SK-N-SH treated with all-trans-retinoic acid at 6 μM for 48 hours (cell line): ENCODE measurements at regions not wholly inside any gene's neighbourhood (a gene's known extent, or its start where the extent isn't known, plus 50 kb on each side); places are given as distances from the start of the nearest gene placed in this dataset.

ENCODE experiments used
- RARB ChIP-seq: fragments of 250-450 bp; sonication (Bioruptor Pico); IDR thresholded peaks from 2 replicates; pipeline ENCODE4 v1.8.0; 2021; ENCODE audit warnings: mild to moderate bottlenecking, moderate library complexity
- TOX ChIP-seq: fragments of 250-450 bp; sonication (Bioruptor Pico); IDR thresholded peaks from 2 replicates; pipeline ENCODE4 v1.8.0; 2021; ENCODE audit warnings: mild to moderate bottlenecking, moderate library complexity, borderline replicate concordance
- ZFP30 ChIP-seq: fragments of 450-650 bp; formaldehyde crosslinking; IDR thresholded peaks from 2 replicates; pipeline ENCODE4 v1.5.0; 2022; ENCODE audit warnings: mild to moderate bottlenecking, moderate library complexity
- ZNF8 ChIP-seq: fragments of 450-650 bp; formaldehyde crosslinking; IDR thresholded peaks from 2 replicates; pipeline ENCODE4 v1.5.0; 2020; ENCODE audit warnings: mild to moderate bottlenecking, moderate library complexity
- TF ChIP-seq, protein P1 (sequence below): fragments of 250-450 bp; sonication (Bioruptor Pico); IDR thresholded peaks from 2 replicates; pipeline ENCODE4 v1.8.0; 2020; ENCODE audit warnings: mild to moderate bottlenecking, moderate library complexity, borderline replicate concordance
- TF ChIP-seq, protein P2 (sequence below): fragments of 250-450 bp; sonication (Bioruptor Pico); IDR thresholded peaks from 2 replicates; pipeline ENCODE4 v1.5.1; 2020; ENCODE audit warnings: low read depth, mild to moderate bottlenecking, moderate library complexity

DNA sequence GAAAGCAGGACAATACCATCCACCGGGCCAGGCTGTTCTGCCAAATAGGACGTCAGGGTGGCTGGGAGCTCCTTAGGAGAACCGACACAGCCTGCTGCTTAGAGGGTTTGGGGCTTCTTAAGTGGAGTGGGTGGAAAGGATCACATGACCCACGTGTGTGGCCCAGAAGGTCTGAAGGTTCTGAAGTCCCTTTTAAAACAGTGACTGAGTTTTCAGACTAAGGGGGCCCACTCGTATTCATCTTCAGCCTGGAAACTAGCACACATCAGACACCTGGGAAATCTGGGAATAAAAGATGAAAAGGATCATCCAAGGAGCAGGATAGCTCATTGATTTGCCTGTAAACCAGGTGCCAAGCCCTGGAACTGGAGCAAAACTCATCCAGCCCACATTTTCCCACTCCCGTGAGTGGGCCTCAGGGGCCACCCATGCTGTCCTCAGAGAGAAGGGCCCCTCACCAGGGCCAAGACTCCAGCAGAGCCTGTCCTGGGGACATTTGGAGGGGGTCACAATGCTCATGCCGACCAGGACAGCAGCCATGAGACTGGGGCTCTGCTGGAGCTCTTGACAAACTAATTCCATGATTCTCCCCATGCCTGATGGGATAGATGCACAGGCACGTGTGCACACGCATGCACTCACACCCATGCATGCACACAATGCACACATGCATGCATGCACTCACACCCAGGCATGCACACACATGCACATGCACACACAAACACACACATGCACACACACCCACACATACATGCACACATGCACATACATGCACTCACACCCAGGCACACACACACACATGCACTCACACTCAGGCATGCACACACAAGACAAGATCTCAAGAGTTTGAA lies 168.8 kb upstream of the PPP2R2D start:
- TF ChIP-seq, protein P1, sequence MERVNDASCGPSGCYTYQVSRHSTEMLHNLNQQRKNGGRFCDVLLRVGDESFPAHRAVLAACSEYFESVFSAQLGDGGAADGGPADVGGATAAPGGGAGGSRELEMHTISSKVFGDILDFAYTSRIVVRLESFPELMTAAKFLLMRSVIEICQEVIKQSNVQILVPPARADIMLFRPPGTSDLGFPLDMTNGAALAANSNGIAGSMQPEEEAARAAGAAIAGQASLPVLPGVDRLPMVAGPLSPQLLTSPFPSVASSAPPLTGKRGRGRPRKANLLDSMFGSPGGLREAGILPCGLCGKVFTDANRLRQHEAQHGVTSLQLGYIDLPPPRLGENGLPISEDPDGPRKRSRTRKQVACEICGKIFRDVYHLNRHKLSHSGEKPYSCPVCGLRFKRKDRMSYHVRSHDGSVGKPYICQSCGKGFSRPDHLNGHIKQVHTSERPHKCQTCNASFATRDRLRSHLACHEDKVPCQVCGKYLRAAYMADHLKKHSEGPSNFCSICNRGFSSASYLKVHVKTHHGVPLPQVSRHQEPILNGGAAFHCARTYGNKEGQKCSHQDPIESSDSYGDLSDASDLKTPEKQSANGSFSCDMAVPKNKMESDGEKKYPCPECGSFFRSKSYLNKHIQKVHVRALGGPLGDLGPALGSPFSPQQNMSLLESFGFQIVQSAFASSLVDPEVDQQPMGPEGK (CRISPR knock-in tag) = no peak
- TF ChIP-seq RARB = no peak
- TF ChIP-seq, protein P2, sequence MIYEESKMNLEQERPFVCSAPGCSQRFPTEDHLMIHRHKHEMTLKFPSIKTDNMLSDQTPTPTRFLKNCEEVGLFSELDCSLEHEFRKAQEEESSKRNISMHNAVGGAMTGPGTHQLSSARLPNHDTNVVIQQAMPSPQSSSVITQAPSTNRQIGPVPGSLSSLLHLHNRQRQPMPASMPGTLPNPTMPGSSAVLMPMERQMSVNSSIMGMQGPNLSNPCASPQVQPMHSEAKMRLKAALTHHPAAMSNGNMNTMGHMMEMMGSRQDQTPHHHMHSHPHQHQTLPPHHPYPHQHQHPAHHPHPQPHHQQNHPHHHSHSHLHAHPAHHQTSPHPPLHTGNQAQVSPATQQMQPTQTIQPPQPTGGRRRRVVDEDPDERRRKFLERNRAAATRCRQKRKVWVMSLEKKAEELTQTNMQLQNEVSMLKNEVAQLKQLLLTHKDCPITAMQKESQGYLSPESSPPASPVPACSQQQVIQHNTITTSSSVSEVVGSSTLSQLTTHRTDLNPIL = no peak
- TF ChIP-seq ZFP30 (CRISPR knock-in tag) = no peak
- TF ChIP-seq TOX (CRISPR knock-in tag) = no peak
- no peak for TF ChIP-seq ZNF8 (CRISPR knock-in tag)
